ENCODE measurements at regions not wholly inside any gene's neighbourhood (a gene's known extent, or its start where the extent isn't known, plus 50 kb on each side); places are given as distances from the start of the nearest gene placed in this dataset.

GRCh38 chr2:45140675-45141074 lies 131.4 kb upstream of the SIX2 start:
- Histone ChIP-seq H3K4me1 (ENCODE audit: control insufficient read depth in 1 of 2, low read depth in 2 of 2) (no peaks in the 10 kb centered on the region), H3K27ac (no peak overlapping the region), H3K27me3 (replicated peaks; ENCODE audit: insufficient read depth) (no peaks in the 10 kb centered on the region), H3K36me3 (no peaks in the 10 kb centered on the region), H3K9me3 (no peaks in the 10 kb centered on the region), H3K4me3 (no peak overlapping the region)
- DNase-seq (ENCODE audit: low spot score) (no peak), ATAC-seq (ENCODE audit: insufficient number of reproducible peaks, low FRiP score, low read depth) (no peak)
- TF ChIP-seq CTCF (IDR thresholded peaks at IDR 0.05): no peak

GRCh38 chr2:45138904-45139303 lies 129.7 kb upstream of the SIX2 start:
- DNase-seq (ENCODE audit: low spot score) (no peak), ATAC-seq (ENCODE audit: insufficient number of reproducible peaks, low FRiP score, low read depth) (no peak)
- Histone ChIP-seq H3K9me3 (no peaks in the 10 kb centered on the region), H3K4me3 (no peak overlapping the region), H3K4me1 (ENCODE audit: control insufficient read depth in 1 of 2, low read depth in 2 of 2) (peaks cover 12 to 13% of the 10 kb centered on the region in 2 donors), H3K27me3 (replicated peaks; ENCODE audit: insufficient read depth) (no peaks in the 10 kb centered on the region), H3K27ac (no peak overlapping the region), H3K36me3 (no peaks in the 10 kb centered on the region)
- TF ChIP-seq CTCF (IDR thresholded peaks at IDR 0.05): no peak

- ATAC-seq (ENCODE audit: insufficient number of reproducible peaks, low FRiP score, low read depth): no peak
- H3K4me1 ChIP-seq (ENCODE audit: control insufficient read depth in 1 of 2, low read depth in 2 of 2): peaks cover 12 to 14% of the 10 kb centered on the region in 2 donors
- no peaks in the 10 kb centered on the region for H3K27me3 ChIP-seq (replicated peaks; ENCODE audit: insufficient read depth)
- H3K36me3 ChIP-seq: no peaks in the 10 kb centered on the region
- H3K27ac ChIP-seq: no peak overlapping the region
- H3K9me3 ChIP-seq: no peaks in the 10 kb centered on the region
- no peak for DNase-seq (ENCODE audit: low spot score)
- no peak for TF ChIP-seq CTCF (IDR thresholded peaks at IDR 0.05)
- H3K4me3 ChIP-seq: no peak overlapping the region
Measured at GRCh38 chr2:45137966-45138695, 128.9 kb upstream of the SIX2 start.

GRCh38 chr2:45134726-45135125 lies 125.5 kb upstream of the SIX2 start:
- Histone ChIP-seq H3K27ac (no peak overlapping the region), H3K36me3 (no peaks in the 10 kb centered on the region), H3K4me3 (no peak overlapping the region), H3K27me3 (replicated peaks; ENCODE audit: insufficient read depth) (no peaks in the 10 kb centered on the region), H3K4me1 (ENCODE audit: control insufficient read depth in 1 of 2, low read depth in 2 of 2) (peaks cover 12 to 14% of the 10 kb centered on the region in 2 donors), H3K9me3 (no peaks in the 10 kb centered on the region)
- ATAC-seq (ENCODE audit: insufficient number of reproducible peaks, low FRiP score, low read depth) (no peak), DNase-seq (ENCODE audit: low spot score) (no peak)
- no peak for TF ChIP-seq CTCF (IDR thresholded peaks at IDR 0.05)

GRCh38 chr2:45134014-45134413 lies 124.8 kb upstream of the SIX2 start:
- no peaks in the 10 kb centered on the region for H3K36me3 ChIP-seq
- H3K4me1 ChIP-seq (ENCODE audit: control insufficient read depth in 1 of 2, low read depth in 2 of 2): peaks cover 12 to 17% of the 10 kb centered on the region in 2 donors
- H3K27ac ChIP-seq: no peak overlapping the region
- no peaks in the 10 kb centered on the region for H3K27me3 ChIP-seq (replicated peaks; ENCODE audit: insufficient read depth)
- no peak for TF ChIP-seq CTCF (IDR thresholded peaks at IDR 0.05)
- H3K9me3 ChIP-seq: no peaks in the 10 kb centered on the region
- DNase-seq (ENCODE audit: low spot score) (no peak), ATAC-seq (ENCODE audit: insufficient number of reproducible peaks, low FRiP score, low read depth) (no peak)
- H3K4me3 ChIP-seq: no peak overlapping the region

Data from thoracic aorta (tissue), 2 donors.